Body of pancreas (tissue), 4 donors: ENCODE measurements at regions not wholly inside any gene's neighbourhood (a gene's known extent, or its start where the extent isn't known, plus 50 kb on each side); places are given as distances from the start of the nearest gene placed in this dataset.

Experiments used
- CTCF ChIP-seq, 7 experiments: fragments of 450-650 bp in 4 of 7; fragments of 200-600 bp in 3 of 7; sonication (generic) in 3 of 7; IDR thresholded peaks; one replicate each; pipeline ENCODE4 v1.5.1; 2016 to 2019; ENCODE audit warnings: antibody characterized with exemption in 7 of 7
- POLR2A ChIP-seq, 3 donors: fragments of 450-650 bp; IDR thresholded peaks; one replicate each; pipeline ENCODE4 v1.6.1; 2016; ENCODE audit warnings: antibody characterized with exemption in 3 of 3, mild to moderate bottlenecking in 2 of 3

GRCh38 chr5:68099327-68099726, 116.2 kb upstream of the PIK3R1 start:
- TF ChIP-seq CTCF (IDR thresholded peaks at IDR 0.05) (no peak), POLR2A (IDR thresholded peaks at IDR 0.05) (no peak)
